ENCODE measurements at regions not wholly inside any gene's neighbourhood (a gene's known extent, or its start where the extent isn't known, plus 50 kb on each side); places are given as distances from the start of the nearest gene placed in this dataset.

- TF ChIP-seq, protein P1, sequence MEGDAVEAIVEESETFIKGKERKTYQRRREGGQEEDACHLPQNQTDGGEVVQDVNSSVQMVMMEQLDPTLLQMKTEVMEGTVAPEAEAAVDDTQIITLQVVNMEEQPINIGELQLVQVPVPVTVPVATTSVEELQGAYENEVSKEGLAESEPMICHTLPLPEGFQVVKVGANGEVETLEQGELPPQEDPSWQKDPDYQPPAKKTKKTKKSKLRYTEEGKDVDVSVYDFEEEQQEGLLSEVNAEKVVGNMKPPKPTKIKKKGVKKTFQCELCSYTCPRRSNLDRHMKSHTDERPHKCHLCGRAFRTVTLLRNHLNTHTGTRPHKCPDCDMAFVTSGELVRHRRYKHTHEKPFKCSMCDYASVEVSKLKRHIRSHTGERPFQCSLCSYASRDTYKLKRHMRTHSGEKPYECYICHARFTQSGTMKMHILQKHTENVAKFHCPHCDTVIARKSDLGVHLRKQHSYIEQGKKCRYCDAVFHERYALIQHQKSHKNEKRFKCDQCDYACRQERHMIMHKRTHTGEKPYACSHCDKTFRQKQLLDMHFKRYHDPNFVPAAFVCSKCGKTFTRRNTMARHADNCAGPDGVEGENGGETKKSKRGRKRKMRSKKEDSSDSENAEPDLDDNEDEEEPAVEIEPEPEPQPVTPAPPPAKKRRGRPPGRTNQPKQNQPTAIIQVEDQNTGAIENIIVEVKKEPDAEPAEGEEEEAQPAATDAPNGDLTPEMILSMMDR (IDR thresholded peaks at IDR 0.05 in 2 of 3, conservative IDR thresholded peaks at IDR 0.05 in 1 of 3; ENCODE audit: borderline replicate concordance in 1 of 3, insufficient read depth in 1 of 3, low read depth in 2 of 3, low read length in 2 of 3) = no peak
- TF ChIP-seq EZH2 (IDR thresholded peaks at IDR 0.05) (no peak), YY1 (IDR thresholded peaks at IDR 0.05; ENCODE audit: extremely low read depth, insufficient replicate concordance, low read depth, low read length) (no peak), POLR2A (IDR thresholded peaks at IDR 0.05; ENCODE audit: borderline replicate concordance, extremely low read depth, insufficient read depth, insufficient read length) (no peak), RAD21 (IDR thresholded peaks at IDR 0.05; ENCODE audit: low read depth) (no peak), POLR2AphosphoS5 (IDR thresholded peaks at IDR 0.05; ENCODE audit: low read depth, low read length) (no peak), SIN3A (IDR thresholded peaks at IDR 0.05; ENCODE audit: low read depth) (no peak), REST (IDR thresholded peaks at IDR 0.05; ENCODE audit: low read depth) (no peak)
- TF ChIP-seq, protein P2, sequence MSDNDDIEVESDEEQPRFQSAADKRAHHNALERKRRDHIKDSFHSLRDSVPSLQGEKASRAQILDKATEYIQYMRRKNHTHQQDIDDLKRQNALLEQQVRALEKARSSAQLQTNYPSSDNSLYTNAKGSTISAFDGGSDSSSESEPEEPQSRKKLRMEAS (IDR thresholded peaks at IDR 0.05) = no peak
Observed at GRCh38 chr11:112469376-112469775, 208.7 kb upstream of the PLET1 start.

Measured in HCT116 (cell line).